ENCODE measurements at regions not wholly inside any gene's neighbourhood (a gene's known extent, or its start where the extent isn't known, plus 50 kb on each side); places are given as distances from the start of the nearest gene placed in this dataset.

DNA sequence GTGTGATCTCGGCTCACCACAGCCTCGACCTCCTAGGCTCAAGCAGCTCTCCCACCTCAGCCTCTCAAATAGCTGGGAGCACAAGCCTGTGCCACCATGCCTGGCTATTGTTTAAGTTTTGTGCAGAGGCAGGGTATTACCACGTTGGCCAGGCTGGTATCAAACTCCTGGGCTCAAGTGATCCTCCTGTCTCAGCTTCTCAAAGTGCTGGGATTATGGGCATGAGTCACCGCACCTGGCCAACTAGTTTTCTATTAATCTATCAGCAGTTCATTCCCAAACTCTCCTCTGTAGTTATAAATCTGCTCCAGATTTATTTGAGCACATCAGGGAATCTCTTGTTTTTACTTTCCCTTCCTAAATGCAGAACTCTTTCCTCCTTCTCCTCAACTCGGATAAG is 443.8 kb downstream of the PRDM2 start:
- no peaks in the 10 kb centered on the region for H3K36me3 ChIP-seq
- no peak for DNase-seq
- peaks cover 20% of the 10 kb centered on the region for H3K4me1 ChIP-seq
- TF ChIP-seq, protein P1, sequence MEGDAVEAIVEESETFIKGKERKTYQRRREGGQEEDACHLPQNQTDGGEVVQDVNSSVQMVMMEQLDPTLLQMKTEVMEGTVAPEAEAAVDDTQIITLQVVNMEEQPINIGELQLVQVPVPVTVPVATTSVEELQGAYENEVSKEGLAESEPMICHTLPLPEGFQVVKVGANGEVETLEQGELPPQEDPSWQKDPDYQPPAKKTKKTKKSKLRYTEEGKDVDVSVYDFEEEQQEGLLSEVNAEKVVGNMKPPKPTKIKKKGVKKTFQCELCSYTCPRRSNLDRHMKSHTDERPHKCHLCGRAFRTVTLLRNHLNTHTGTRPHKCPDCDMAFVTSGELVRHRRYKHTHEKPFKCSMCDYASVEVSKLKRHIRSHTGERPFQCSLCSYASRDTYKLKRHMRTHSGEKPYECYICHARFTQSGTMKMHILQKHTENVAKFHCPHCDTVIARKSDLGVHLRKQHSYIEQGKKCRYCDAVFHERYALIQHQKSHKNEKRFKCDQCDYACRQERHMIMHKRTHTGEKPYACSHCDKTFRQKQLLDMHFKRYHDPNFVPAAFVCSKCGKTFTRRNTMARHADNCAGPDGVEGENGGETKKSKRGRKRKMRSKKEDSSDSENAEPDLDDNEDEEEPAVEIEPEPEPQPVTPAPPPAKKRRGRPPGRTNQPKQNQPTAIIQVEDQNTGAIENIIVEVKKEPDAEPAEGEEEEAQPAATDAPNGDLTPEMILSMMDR (IDR thresholded peaks at IDR 0.05; ENCODE audit: borderline replicate concordance): no peak
- H3K27ac ChIP-seq (replicated peaks): no peak overlapping the region
- no peak overlapping the region for H3K4me3 ChIP-seq
- intact Hi-C loops (cut with micrococcal nuclease): no loop called here
- H3K27me3 ChIP-seq (ENCODE audit: low read depth): no peaks in the 10 kb centered on the region
- H3K9me3 ChIP-seq (replicated peaks): no peaks in the 10 kb centered on the region

DNA sequence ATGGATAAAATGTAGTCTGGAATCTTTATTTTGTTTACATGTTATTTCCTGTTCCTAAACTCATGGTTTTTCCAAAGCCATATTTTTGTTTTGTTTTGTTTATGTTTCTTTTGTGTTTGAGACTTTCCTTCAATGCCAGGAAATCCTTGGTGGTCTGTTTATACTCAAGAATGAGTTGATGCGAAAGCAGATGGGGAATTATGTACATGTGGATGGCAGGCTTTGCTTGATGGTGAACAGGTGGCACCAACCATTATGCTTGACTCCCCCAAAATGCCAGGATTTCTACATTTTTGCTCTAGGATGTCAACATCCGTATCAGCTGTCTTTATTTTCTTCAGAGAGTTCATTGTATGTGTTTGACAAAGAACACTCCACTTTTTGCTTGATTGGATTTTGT is 448.5 kb downstream of the PRDM2 start:
- Histone ChIP-seq H3K36me3 (no peaks in the 10 kb centered on the region), H3K27me3 (ENCODE audit: low read depth) (no peaks in the 10 kb centered on the region), H3K9me3 (replicated peaks) (peaks cover under 1% of the 10 kb centered on the region), H3K4me1 (no peaks in the 10 kb centered on the region), H3K4me3 (no peak overlapping the region), H3K27ac (replicated peaks) (no peak overlapping the region)
- TF ChIP-seq, protein P1 (IDR thresholded peaks at IDR 0.05; ENCODE audit: borderline replicate concordance): no peak
- intact Hi-C loops (cut with micrococcal nuclease): no loop called here
- no peak for DNase-seq

DNA sequence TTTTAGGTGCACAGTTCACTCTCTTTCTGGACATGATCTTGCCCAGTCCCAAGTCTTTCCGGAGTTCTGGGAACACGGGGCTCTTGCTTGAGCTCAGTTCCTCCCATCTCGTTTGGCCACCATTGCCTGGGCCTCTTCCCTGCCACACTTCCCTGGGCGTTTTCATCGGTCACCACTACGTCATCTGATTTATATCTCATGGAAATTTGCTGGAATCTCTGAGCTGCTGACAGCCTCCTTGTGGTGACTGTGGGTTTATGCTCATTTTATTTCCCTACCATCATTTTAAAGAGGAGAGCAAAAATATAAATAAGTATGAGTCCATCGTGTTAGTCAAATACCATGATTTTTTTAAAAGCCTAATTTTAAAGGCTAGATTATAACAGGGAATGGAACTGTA is 449.1 kb upstream of the KAZN start:
- intact Hi-C loops (cut with micrococcal nuclease): no loop called here
- DNase-seq: no peak
- no peaks in the 10 kb centered on the region for H3K4me1 ChIP-seq
- H3K4me3 ChIP-seq: no peak overlapping the region
- TF ChIP-seq, protein P1 (IDR thresholded peaks at IDR 0.05; ENCODE audit: borderline replicate concordance): no peak
- H3K36me3 ChIP-seq: no peaks in the 10 kb centered on the region
- no peaks in the 10 kb centered on the region for H3K27me3 ChIP-seq (ENCODE audit: low read depth)
- peaks cover 9% of the 10 kb centered on the region for H3K9me3 ChIP-seq (replicated peaks)
- no peak overlapping the region for H3K27ac ChIP-seq (replicated peaks)

DNA sequence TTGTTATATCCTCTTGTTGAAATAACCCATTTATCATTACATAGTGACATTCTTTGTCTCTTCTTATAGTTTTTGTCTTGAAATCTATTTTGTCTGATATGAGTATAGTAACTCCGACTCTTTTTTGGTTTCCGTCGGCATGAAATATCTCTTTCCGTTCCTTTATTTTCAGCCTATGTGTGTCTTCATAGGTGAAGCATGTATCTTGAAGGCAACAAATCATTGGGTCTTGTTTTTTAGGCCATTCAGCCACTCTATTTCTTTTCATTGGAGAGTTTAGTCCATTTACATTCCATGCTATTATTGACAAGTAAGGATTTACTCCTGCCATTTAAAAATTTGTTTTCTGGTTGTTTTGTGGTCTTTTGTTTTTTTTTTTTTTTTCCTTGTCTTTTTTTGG is 441.9 kb upstream of the KAZN start:
- intact Hi-C loops (cut with micrococcal nuclease): no loop called here
- TF ChIP-seq, protein P1 (IDR thresholded peaks at IDR 0.05; ENCODE audit: borderline replicate concordance): no peak
- Histone ChIP-seq H3K9me3 (replicated peaks) (peaks cover 53% of the 10 kb centered on the region), H3K27me3 (ENCODE audit: low read depth) (no peaks in the 10 kb centered on the region), H3K36me3 (no peaks in the 10 kb centered on the region), H3K4me3 (no peak overlapping the region), H3K27ac (replicated peaks) (no peak overlapping the region), H3K4me1 (no peaks in the 10 kb centered on the region)
- no peak for DNase-seq

DNA sequence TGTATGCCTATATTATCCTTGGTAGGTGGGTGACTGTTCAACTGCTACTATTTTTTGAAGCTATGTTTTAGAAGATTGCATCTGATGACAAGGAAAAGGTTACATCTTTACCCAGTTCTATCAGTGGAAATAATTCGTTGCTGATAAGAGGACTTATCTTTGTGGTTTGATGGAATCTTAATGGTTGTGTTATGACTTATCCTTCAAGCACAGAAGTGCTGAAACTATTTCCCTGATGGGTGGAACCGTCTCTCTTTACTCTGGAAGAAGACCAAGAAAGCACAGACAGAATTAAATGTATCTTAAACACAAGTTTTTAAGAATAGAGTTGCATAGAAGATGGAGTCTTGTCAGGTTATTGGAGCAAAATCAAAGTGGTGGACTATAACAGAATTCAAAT is 437.7 kb upstream of the KAZN start:
- no peak overlapping the region for H3K4me3 ChIP-seq
- no peak overlapping the region for H3K27ac ChIP-seq (replicated peaks)
- H3K9me3 ChIP-seq (replicated peaks): peaks cover 47% of the 10 kb centered on the region
- H3K36me3 ChIP-seq: no peaks in the 10 kb centered on the region
- H3K27me3 ChIP-seq (ENCODE audit: low read depth): no peaks in the 10 kb centered on the region
- TF ChIP-seq, protein P1 (IDR thresholded peaks at IDR 0.05; ENCODE audit: borderline replicate concordance): no peak
- intact Hi-C loops (cut with micrococcal nuclease): no loop called here
- no peaks in the 10 kb centered on the region for H3K4me1 ChIP-seq
- DNase-seq: no peak

DNA sequence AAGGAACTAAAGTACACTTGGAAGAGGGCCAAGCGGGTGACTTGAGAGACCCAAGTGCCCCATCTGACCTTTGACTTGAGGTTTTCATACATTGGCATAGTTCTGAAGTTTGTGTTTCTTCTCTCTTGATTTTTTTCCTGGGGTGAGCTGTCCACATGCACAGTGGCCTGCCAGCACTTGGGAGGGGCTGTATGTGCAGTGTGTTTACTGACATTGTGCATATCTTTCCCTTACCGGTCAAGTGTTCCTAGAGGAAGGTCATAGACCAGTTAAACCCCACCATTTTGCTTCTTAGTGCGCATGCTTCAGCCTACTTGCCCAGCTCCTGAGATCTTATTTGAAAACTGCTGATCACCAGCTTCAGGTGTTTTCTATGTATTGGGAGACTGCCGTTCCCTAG is 435.2 kb upstream of the KAZN start:
- intact Hi-C loops (cut with micrococcal nuclease): no loop called here
- Histone ChIP-seq H3K4me1 (no peaks in the 10 kb centered on the region), H3K36me3 (no peaks in the 10 kb centered on the region), H3K27me3 (ENCODE audit: low read depth) (no peaks in the 10 kb centered on the region), H3K4me3 (no peak overlapping the region), H3K9me3 (replicated peaks) (peaks cover 22% of the 10 kb centered on the region), H3K27ac (replicated peaks) (no peak overlapping the region)
- TF ChIP-seq, protein P1 (IDR thresholded peaks at IDR 0.05; ENCODE audit: borderline replicate concordance): no peak
- DNase-seq: no peak

Measured in left ventricle myocardium inferior (tissue), 1 donor.